AG09309 (cell line): ENCODE measurements at regions not wholly inside any gene's neighbourhood (a gene's known extent, or its start where the extent isn't known, plus 50 kb on each side); places are given as distances from the start of the nearest gene placed in this dataset.

Source experiments
- DNase-seq: peaks from one replicate; pipeline ENCODE4 v3.0.0-alpha.2; 2010; ENCODE audit warnings: low read depth
- H3K4me3 ChIP-seq: 2 replicates; pipeline ENCODE4 v1.5.1; 2011; ENCODE audit warnings: mild to moderate bottlenecking, low read depth, low read length, moderate library complexity; ENCODE audit not compliant: control insufficient read depth
- CTCF ChIP-seq: IDR thresholded peaks from 2 replicates; pipeline ENCODE4 v1.5.1; 2011; ENCODE audit warnings: mild to moderate bottlenecking, low read depth, low read length, inconsistent platforms; ENCODE audit not compliant: insufficient read depth, control insufficient read depth; ENCODE audit errors: missing control alignments

DNA sequence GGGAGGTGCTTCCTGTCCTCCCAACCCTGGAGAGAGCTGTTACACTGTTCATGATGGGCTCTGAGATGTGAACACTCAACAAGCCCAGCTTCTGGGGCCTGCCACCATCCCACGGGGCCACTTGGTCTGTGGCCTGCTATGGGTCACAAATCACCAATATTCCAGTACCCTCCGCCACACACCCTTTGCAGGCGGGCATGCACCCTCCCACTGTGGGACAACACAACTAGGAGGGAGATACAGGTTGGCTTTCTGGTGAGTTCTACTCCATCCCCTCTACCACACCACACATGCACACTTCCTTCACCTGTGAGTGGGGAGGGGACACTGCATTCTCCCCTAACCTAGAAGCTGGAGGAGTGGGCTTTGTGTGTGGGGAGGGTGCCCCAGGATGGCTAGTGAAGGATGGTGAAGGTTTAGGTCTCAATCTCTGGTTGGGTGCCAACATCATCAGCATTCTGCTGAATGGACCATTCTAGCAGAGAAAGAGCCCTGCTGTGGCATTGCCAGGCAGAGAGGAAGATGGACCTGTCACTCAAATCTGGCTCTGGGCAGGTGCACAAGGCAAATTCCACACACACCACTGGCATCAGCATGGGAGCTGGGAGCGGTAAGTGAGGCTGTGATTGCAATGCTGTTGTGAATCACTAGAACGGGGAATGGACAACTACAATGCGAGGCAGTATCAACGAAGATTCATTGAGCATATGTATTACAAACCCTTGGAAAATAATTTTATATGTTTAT, 175.1 kb downstream of the THBS2 start:
- no peak for DNase-seq
- no peak for TF ChIP-seq CTCF
- H3K4me3 ChIP-seq = no peak overlapping the region

- no peak overlapping the region for H3K4me3 ChIP-seq
- no peak for TF ChIP-seq CTCF
- no peak for DNase-seq
These were observed 177.6 kb downstream of the THBS2 start for GRCh38 chr6:169075915-169076654.

DNA sequence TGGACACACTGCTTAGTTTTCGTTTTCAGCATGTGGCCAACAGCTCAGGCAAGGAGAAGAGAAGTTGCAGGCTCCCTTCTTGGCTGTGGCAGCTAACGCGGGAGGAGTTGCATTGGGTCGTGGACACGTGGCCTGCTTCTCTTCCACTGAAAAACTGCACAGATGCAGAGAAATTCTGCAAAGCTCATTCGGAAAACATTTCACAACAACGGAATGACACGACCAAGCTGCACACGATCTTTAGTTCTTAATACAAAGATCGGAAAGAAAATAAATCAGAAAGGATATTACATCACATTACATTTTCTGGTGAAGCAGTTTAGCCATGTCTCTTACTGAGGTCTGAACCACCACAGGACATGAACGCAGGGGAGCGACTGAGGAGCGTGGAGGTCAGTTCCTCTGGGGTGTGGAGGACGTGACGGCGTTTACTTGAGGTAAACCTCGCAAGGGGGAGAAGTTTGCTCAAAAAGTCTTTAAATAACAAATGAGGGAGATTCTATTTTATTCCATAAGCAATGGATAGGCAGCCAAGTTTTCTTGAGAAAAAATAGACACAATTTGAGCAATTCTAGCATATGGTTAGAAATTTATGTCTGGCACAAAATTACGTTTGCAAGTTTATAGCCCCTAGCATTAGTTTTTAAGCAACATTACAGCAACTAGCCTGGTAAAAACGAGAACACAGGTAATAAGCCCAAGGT, 178.3 kb downstream of the THBS2 start:
- no peak for TF ChIP-seq CTCF
- H3K4me3 ChIP-seq = no peak overlapping the region
- DNase-seq = peak; percentile 86

- DNase-seq = no peak
- no peak for TF ChIP-seq CTCF
- no peak overlapping the region for H3K4me3 ChIP-seq
These were observed 179.1 kb downstream of the THBS2 start for GRCh38 chr6:169074526-169074925.

DNA sequence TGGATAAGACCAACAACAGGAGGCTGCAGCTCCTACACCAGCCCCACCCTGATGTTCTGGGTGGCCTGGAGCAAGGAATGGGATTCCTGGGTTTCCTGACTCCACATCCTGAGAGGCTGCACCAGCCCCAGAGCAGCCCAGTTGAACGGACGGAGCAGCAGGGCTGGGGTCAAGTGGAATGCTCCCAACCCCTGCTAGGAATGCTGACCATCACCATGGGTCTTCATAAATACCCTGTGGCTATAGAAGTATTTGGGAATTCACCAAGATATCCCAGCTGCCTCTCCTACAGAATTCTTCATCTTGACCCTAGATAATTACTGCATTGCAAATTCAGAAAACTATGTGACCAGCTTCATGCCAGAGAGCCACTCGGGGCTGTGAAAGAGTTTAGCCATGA, 180.3 kb downstream of the THBS2 start:
- TF ChIP-seq CTCF = no peak
- peak; percentile 99 for DNase-seq
- H3K4me3 ChIP-seq = no peak overlapping the region

GRCh38 chr6:169072127-169073042, 181.3 kb downstream of the THBS2 start:
- H3K4me3 ChIP-seq = no peak overlapping the region
- TF ChIP-seq CTCF = no peak
- DNase-seq = no peak
